ENCODE measurements at regions not wholly inside any gene's neighbourhood (a gene's known extent, or its start where the extent isn't known, plus 50 kb on each side); places are given as distances from the start of the nearest gene placed in this dataset.

DNA sequence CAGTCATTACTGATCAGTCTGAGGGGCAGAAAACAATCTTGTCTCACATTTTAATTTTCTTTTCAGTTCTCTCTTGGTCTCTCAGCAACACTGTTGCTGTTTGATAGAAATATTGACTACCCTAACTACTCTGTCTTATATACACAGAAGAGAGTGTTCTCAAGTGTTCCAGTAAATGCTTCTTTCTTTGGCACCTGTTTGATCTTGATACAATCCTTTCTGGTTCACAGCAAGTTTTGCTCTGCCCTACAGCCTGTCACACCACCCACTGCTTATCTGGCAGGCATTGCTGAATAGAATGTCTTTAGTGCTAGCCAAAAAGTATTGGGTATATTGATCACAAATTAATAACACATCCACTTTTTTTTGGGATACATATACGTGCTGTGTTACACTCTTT, 75.7 kb upstream of the WLS start:
- Histone ChIP-seq H2AFZ (no peak overlapping the region), H3K4me3 (no peak overlapping the region), H3K4me1 (ENCODE audit: insufficient read depth) (no peaks in the 10 kb centered on the region), H3K36me3 (ENCODE audit: low read depth) (no peaks in the 10 kb centered on the region), H3K79me2 (ENCODE audit: insufficient read depth) (no peaks in the 10 kb centered on the region), H3K9me3 (ENCODE audit: low read depth) (no peaks in the 10 kb centered on the region), H3K4me2 (ENCODE audit: unreplicated experiment) (no peak overlapping the region), H3K9ac (no peak overlapping the region), H4K20me1 (ENCODE audit: insufficient read depth) (no peaks in the 10 kb centered on the region), H3K27me3 (replicated peaks; ENCODE audit: insufficient read depth) (no peaks in the 10 kb centered on the region), H3K27ac (no peak overlapping the region), H3K9me2 (ENCODE audit: insufficient read depth) (no peaks in the 10 kb centered on the region), H3F3A (ENCODE audit: insufficient read depth) (no peaks in the 10 kb centered on the region)
- in situ Hi-C loops (cut with MboI), result no loop called here
- TF ChIP-seq EZH2phosphoT487 (IDR thresholded peaks at IDR 0.05; ENCODE audit: insufficient read depth, low read depth), result no peak
- no peak for DNase-seq
- WGBS, 2 experiments (ENCODE audit: low coverage in 1 of 2, low lambda C conversion rate in 2 of 2, missing lambda C conversion rate in 2 of 2), result 67 to 72% methylated on average over 1 of the region's 1 CpG

DNA sequence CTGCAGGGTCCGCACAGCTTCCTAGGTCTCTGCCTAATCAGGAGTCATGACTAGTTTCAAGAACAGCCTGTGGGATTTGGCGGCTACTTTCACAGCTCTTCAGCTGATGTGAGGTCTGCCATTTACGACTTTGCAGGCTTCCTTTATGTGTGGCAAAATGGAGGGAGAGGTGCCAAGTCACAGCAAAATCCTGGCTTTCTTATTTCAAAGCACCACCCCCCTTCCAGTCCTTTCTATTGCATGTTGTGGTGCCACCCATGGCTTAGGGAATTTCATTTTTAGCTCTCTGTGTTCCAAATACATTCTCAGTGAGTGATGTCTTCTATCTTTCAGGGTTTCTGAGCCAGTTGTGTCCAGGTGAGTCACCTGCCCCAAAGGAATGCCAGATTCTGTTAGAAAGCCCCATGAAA, 75.1 kb upstream of the WLS start:
- Histone ChIP-seq H3K9me3 (ENCODE audit: low read depth) (no peaks in the 10 kb centered on the region), H3K9me2 (ENCODE audit: insufficient read depth) (no peaks in the 10 kb centered on the region), H3K27me3 (replicated peaks; ENCODE audit: insufficient read depth) (no peaks in the 10 kb centered on the region), H3K9ac (no peak overlapping the region), H3K4me1 (ENCODE audit: insufficient read depth) (no peaks in the 10 kb centered on the region), H2AFZ (no peak overlapping the region), H3K4me2 (ENCODE audit: unreplicated experiment) (no peak overlapping the region), H3K27ac (no peak overlapping the region), H3K36me3 (ENCODE audit: low read depth) (no peaks in the 10 kb centered on the region), H3F3A (ENCODE audit: insufficient read depth) (no peaks in the 10 kb centered on the region), H3K79me2 (ENCODE audit: insufficient read depth) (no peaks in the 10 kb centered on the region), H4K20me1 (ENCODE audit: insufficient read depth) (no peaks in the 10 kb centered on the region), H3K4me3 (no peak overlapping the region)
- 51 to 61% methylated on average over 3 of the region's 3 CpGs for WGBS, 2 experiments (ENCODE audit: low coverage in 1 of 2, low lambda C conversion rate in 2 of 2, missing lambda C conversion rate in 2 of 2)
- TF ChIP-seq EZH2phosphoT487 (IDR thresholded peaks at IDR 0.05; ENCODE audit: insufficient read depth, low read depth), result no peak
- TF ChIP-seq EZH2 (IDR thresholded peaks at IDR 0.05; ENCODE audit: insufficient read depth, poor library complexity, severe bottlenecking), result no peak
- DNase-seq, result peak; percentile 32
- in situ Hi-C loops (cut with MboI), result no loop called here

DNA sequence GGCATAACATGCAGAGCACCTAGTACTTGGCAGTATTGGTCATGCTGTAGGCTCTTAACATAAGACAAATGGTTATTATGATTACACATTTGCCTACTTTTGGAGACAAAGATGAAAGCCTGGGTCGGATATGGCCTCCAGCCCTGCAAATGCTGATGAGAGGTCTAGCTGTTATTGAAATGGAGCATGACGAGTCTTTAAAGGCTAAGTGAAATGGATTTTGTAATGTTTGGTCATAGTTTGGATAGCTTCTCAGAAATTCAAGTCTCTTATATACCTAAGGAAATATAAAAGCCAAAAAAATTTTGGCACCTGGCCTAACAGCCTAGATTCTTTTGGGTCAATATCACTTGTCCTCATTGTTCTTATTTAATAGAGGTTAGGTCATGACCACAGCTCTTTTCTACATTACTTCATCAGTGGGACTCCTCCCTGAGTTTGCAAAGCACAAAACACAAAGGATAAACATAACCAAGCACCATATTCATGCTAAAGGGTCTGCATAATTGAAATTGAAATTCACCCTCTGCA, 69.2 kb upstream of the WLS start:
- Histone ChIP-seq H3K9ac (no peak overlapping the region), H3K27ac (no peak overlapping the region), H3K27me3 (replicated peaks; ENCODE audit: insufficient read depth) (no peaks in the 10 kb centered on the region), H3K4me1 (ENCODE audit: insufficient read depth) (peaks cover 13% of the 10 kb centered on the region), H2AFZ (no peak overlapping the region), H3K4me3 (no peak overlapping the region), H3K4me2 (ENCODE audit: unreplicated experiment) (no peak overlapping the region), H3F3A (ENCODE audit: insufficient read depth) (peaks cover 8% of the 10 kb centered on the region; the same call in 1 of the 2 replicates), H3K9me3 (ENCODE audit: low read depth) (no peaks in the 10 kb centered on the region), H3K36me3 (ENCODE audit: low read depth) (no peaks in the 10 kb centered on the region), H3K79me2 (ENCODE audit: insufficient read depth) (no peaks in the 10 kb centered on the region), H3K9me2 (ENCODE audit: insufficient read depth) (no peaks in the 10 kb centered on the region), H4K20me1 (ENCODE audit: insufficient read depth) (no peaks in the 10 kb centered on the region)
- TF ChIP-seq EZH2phosphoT487 (IDR thresholded peaks at IDR 0.05; ENCODE audit: insufficient read depth, low read depth) (no peak), EZH2 (IDR thresholded peaks at IDR 0.05; ENCODE audit: insufficient read depth, poor library complexity, severe bottlenecking) (no peak)
- in situ Hi-C loops (cut with MboI), result no loop called here
- 16 to 21% methylated on average over 2 of the region's 2 CpGs for WGBS, 2 experiments (ENCODE audit: low coverage in 1 of 2, low lambda C conversion rate in 2 of 2, missing lambda C conversion rate in 2 of 2)
- DNase-seq, result peak; percentile 72

DNA sequence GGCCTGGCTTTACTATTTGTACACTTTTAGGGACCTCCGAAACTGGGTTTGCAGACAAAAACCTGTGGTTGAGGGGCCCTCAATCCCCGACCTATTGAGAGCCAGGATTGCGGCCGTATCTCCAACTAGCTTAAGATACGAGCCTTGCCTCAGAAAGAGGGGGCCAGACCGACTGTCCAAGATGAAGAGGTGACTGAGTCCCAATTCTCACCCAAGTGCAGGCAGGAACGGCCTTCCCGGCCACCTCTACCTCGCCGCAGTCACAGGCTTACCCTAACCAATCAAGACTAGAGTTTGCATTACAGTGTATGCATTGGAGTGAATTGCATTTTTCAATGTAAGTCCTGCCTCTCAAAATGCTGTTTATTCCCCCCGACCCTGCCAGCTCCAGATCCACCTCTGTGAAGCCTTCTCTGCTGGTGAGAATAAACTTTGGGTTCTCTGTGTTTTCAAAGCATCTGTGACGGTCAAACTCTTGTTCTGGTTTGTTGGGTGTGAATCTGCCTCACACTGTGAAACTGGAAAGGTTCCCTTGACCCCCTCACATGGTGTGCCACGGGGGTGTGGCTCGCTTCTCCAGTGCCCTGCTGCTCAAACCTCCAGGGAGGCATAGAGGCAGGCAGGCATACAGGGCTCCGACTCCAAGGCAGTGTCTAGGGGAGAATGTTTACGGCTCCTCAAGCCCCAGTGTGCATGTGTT, 62.2 kb upstream of the WLS start:
- Histone ChIP-seq H3K9me2 (ENCODE audit: insufficient read depth) (no peaks in the 10 kb centered on the region), H3K9me3 (ENCODE audit: low read depth) (no peaks in the 10 kb centered on the region), H3K4me3 (peak overlapping the region; percentile 71), H3F3A (ENCODE audit: insufficient read depth) (peaks cover 11% of the 10 kb centered on the region), H3K27ac (peak overlapping the region; percentile 53; the same call in 1 of the 2 replicates), H3K36me3 (ENCODE audit: low read depth) (no peaks in the 10 kb centered on the region), H3K4me1 (ENCODE audit: insufficient read depth) (peaks cover 27% of the 10 kb centered on the region), H3K79me2 (ENCODE audit: insufficient read depth) (no peaks in the 10 kb centered on the region), H2AFZ (peak overlapping the region; percentile 96), H4K20me1 (ENCODE audit: insufficient read depth) (no peaks in the 10 kb centered on the region), H3K4me2 (ENCODE audit: unreplicated experiment) (peak overlapping the region; percentile 98), H3K9ac (no peak overlapping the region), H3K27me3 (replicated peaks; ENCODE audit: insufficient read depth) (no peaks in the 10 kb centered on the region)
- TF ChIP-seq EZH2phosphoT487 (IDR thresholded peaks at IDR 0.05; ENCODE audit: insufficient read depth, low read depth), result no peak
- no peak for TF ChIP-seq EZH2 (IDR thresholded peaks at IDR 0.05; ENCODE audit: insufficient read depth, poor library complexity, severe bottlenecking)
- in situ Hi-C loops (cut with MboI), result no loop called here
- DNase-seq, result no peak
- 90 to 92% methylated on average over 16 of the region's 16 CpGs for WGBS, 2 experiments (ENCODE audit: low coverage in 1 of 2, low lambda C conversion rate in 2 of 2, missing lambda C conversion rate in 2 of 2)
